Mucosa of rectum (tissue), 2 donors: ENCODE measurements at regions not wholly inside any gene's neighbourhood (a gene's known extent, or its start where the extent isn't known, plus 50 kb on each side); places are given as distances from the start of the nearest gene placed in this dataset.
"Not testable (repeated sequence)": the region's sequence is repeated elsewhere in the genome, so short reads cannot be mapped to it uniquely, and the experiment has no call there.

Source experiments
- H3K27ac ChIP-seq, 2 donors: one replicate each; pipeline ENCODE4 v1.7.0; 2013; ENCODE audit warnings: inconsistent platforms in 2 of 2, low read depth in 2 of 2, low read length in 2 of 2
- H3K27me3 ChIP-seq, 2 donors: one replicate each; pipeline ENCODE4 v1.7.0; 2013; ENCODE audit warnings: low read length in 2 of 2; ENCODE audit not compliant: control insufficient read depth in 2 of 2, insufficient read depth in 2 of 2
- H3K36me3 ChIP-seq, 2 donors: one replicate each; pipeline ENCODE4 v1.7.0; 2013; ENCODE audit warnings: low read length in 2 of 2; ENCODE audit not compliant: control insufficient read depth in 2 of 2, insufficient read depth in 2 of 2
- H3K4me1 ChIP-seq, 2 donors: one replicate each; pipeline ENCODE4 v1.7.0; 2013; ENCODE audit warnings: low read length in 2 of 2, mild to moderate bottlenecking in 1 of 2; ENCODE audit not compliant: control insufficient read depth in 2 of 2, insufficient read depth in 2 of 2
- H3K4me3 ChIP-seq, 2 donors: one replicate each; pipeline ENCODE4 v1.7.0; 2013; ENCODE audit warnings: low read length in 2 of 2
- H3K9ac ChIP-seq, 2 donors: one replicate each; pipeline ENCODE4 v1.7.0; 2013; ENCODE audit warnings: low read length in 2 of 2, low read depth in 1 of 2, mild to moderate bottlenecking in 1 of 2
- H3K9me3 ChIP-seq, 2 donors: one replicate each; pipeline ENCODE4 v1.7.0; 2013; ENCODE audit warnings: low read length in 2 of 2; ENCODE audit not compliant: control insufficient read depth in 2 of 2
- donor health status: healthy.
- donor health status: Normal muscosa, but diverticular disease.

DNA sequence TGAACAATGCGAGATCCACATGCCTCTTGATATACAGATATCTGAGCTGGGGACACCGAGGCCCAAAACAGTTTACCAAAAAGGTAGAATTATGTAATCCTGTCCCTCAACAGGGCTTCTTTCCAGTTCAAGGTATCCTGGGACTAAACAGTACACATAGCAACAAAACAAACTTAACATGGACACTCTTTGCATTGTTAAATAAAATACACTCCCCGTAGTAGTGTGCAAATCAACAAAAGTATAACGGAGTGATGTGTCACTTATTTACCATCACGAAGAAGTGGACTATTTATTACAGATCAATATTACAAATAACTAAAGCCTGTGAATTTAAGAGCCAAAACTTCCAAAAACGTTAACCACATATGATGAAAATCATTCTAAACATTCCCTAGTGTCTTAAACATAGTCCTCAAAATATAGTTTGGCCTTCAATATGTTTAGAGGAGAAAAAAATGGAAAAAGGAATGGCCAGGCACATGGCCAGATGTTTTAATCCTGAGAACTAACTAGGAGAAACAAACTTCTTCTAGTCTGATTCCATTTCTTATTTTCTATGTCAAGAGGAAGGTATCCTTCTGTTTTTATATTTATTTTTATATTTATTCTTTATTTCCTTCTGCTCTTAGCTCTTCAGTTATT is 377.5 kb downstream of the OSR1 start:
- H3K4me3 ChIP-seq = no peak overlapping the region
- no peaks in the 10 kb centered on the region for H3K27me3 ChIP-seq
- no peaks in the 10 kb centered on the region for H3K4me1 ChIP-seq
- no peak overlapping the region for H3K27ac ChIP-seq
- H3K9me3 ChIP-seq = no peaks in the 10 kb centered on the region
- H3K36me3 ChIP-seq = no peaks in the 10 kb centered on the region
- H3K9ac ChIP-seq = no peak overlapping the region

GRCh38 chr2:18980104-18980785 is 378.2 kb downstream of the OSR1 start:
- H3K9ac ChIP-seq = no peak overlapping the region
- no peaks in the 10 kb centered on the region for H3K4me1 ChIP-seq
- no peaks in the 10 kb centered on the region for H3K36me3 ChIP-seq
- no peak overlapping the region for H3K4me3 ChIP-seq
- no peaks in the 10 kb centered on the region for H3K9me3 ChIP-seq
- no peak overlapping the region for H3K27ac ChIP-seq
- H3K27me3 ChIP-seq = no peaks in the 10 kb centered on the region

GRCh38 chr2:18977409-18977808 is 381.0 kb downstream of the OSR1 start:
- Histone ChIP-seq H3K9ac (no peak overlapping the region), H3K27me3 (no peaks in the 10 kb centered on the region), H3K4me3 (no peak overlapping the region), H3K36me3 (no peaks in the 10 kb centered on the region), H3K27ac (peak overlapping the region in 1 of 2 donors; percentile 48), H3K9me3 (no peaks in the 10 kb centered on the region), H3K4me1 (no peaks in the 10 kb centered on the region)

GRCh38 chr2:18976168-18976961 is 382.1 kb downstream of the OSR1 start:
- Histone ChIP-seq H3K4me3 (peak overlapping the region; percentile 2 to 20), H3K9ac (no peak overlapping the region)

GRCh38 chr2:18975506-18976167 is 382.8 kb downstream of the OSR1 start:
- Histone ChIP-seq H3K4me1 (no peaks in the 10 kb centered on the region), H3K4me3 (no peak overlapping the region), H3K36me3 (no peaks in the 10 kb centered on the region), H3K27me3 (no peaks in the 10 kb centered on the region), H3K9ac (no peak overlapping the region), H3K9me3 (no peaks in the 10 kb centered on the region), H3K27ac (no peak overlapping the region)

More at GRCh38 chr2:18976168-18976961, 382.1 kb downstream of the OSR1 start:
- Histone ChIP-seq H3K27me3 (no peaks in the 10 kb centered on the region), H3K27ac (peak overlapping the region; percentile 70 to 78), H3K4me1 (no peaks in the 10 kb centered on the region), H3K9me3 (no peaks in the 10 kb centered on the region), H3K36me3 (no peaks in the 10 kb centered on the region)

DNA sequence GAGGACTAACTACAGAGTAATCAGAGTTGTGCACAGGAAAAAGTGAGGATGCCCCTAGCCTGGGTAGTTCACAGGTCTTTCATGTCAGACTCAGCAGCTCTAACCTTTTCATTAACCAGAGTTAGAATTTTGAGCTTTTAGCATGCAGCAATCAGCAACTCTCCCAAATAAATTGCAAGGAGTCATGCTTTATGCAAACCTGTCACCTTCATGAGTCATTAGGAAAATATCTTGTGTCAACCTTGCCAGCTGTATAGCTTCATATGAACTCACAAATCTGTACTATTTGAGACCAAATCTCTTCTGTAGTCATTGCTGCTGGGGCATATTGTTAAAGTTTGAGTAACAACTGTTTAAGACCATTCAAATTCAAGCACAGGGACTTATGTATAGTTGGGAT is 382.3 kb upstream of the NT5C1B start:
- Histone ChIP-seq H3K27me3 (no peaks in the 10 kb centered on the region), H3K4me1 (no peaks in the 10 kb centered on the region), H3K9ac (no peak overlapping the region), H3K27ac (no peak overlapping the region), H3K4me3 (no peak overlapping the region), H3K36me3 (no peaks in the 10 kb centered on the region), H3K9me3 (no peaks in the 10 kb centered on the region)

DNA sequence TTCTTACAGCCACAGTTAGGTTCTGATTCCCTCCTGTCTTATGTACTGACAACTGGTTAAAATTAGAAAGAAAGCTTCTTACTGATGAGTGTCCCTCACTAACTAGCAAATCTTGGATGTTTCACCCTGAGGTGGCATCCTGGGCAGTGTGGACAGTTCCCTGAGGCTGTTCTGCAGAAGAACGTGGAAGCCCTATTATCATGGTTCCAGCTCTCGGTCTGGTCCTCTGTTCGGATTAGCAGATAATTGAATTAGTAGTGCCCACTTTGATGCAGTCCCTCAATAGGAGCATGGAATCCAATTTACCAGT is 381.7 kb upstream of the NT5C1B start:
- Histone ChIP-seq H3K4me3 (no peak overlapping the region), H3K27ac (no peak overlapping the region), H3K9me3 (no peaks in the 10 kb centered on the region), H3K9ac (no peak overlapping the region), H3K27me3 (no peaks in the 10 kb centered on the region), H3K36me3 (no peaks in the 10 kb centered on the region), H3K4me1 (no peaks in the 10 kb centered on the region)

GRCh38 chr2:18966131-18966530 is 376.8 kb upstream of the NT5C1B start:
- Histone ChIP-seq H3K27ac (no peak overlapping the region), H3K9me3 (no peaks in the 10 kb centered on the region), H3K36me3 (no peaks in the 10 kb centered on the region), H3K4me1 (no peaks in the 10 kb centered on the region), H3K27me3 (no peaks in the 10 kb centered on the region), H3K4me3 (no peak overlapping the region), H3K9ac (no peak overlapping the region)

GRCh38 chr2:18963739-18964256 is 374.4 kb upstream of the NT5C1B start:
- not testable (repeated sequence) for H3K4me3 ChIP-seq, H3K9ac ChIP-seq, H3K27ac ChIP-seq

DNA sequence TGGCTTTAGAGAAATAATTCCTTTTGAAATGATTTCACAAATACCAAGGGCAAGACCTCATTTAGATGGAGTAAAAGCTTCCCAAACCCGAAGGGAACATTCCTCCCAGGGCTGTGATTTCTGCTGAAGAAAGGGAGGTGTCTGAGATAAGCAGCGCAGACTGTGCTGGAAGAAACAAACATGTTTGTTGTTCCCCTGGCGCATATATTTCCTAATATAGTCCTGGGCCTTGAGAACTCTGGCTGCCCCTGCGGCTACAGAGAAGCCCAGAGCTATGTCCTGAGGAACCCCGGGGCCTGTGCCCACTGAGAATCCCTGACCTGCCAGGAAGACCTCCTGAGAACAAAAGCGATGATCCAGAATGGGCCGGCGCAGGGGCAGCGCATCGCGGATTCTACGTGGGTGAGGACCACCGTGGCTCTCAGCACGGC is 372.6 kb upstream of the NT5C1B start:
- Histone ChIP-seq H3K4me1 (no peaks in the 10 kb centered on the region), H3K9ac (no peak overlapping the region), H3K9me3 (no peaks in the 10 kb centered on the region), H3K36me3 (no peaks in the 10 kb centered on the region), H3K27ac (no peak overlapping the region), H3K27me3 (no peaks in the 10 kb centered on the region), H3K4me3 (no peak overlapping the region)

More at GRCh38 chr2:18963739-18964256, 374.4 kb upstream of the NT5C1B start:
- H3K9me3 ChIP-seq, H3K36me3 ChIP-seq, H3K4me1 ChIP-seq, H3K27me3 ChIP-seq: not testable (repeated sequence)
